HepG2 (cell line): ENCODE measurements at regions not wholly inside any gene's neighbourhood (a gene's known extent, or its start where the extent isn't known, plus 50 kb on each side); places are given as distances from the start of the nearest gene placed in this dataset.

ENCODE experiments used
- ATAC-seq: fragments of 200-7000 bp; cut with Tn5 transposase; 3 replicates; pipeline ENCODE4 v1.9.1; 2020; ENCODE audit warnings: mild to moderate bottlenecking, moderate library complexity
- BruUV-seq: library from RNA; stranded (reverse); fragments of 400-500 nt; replicated peaks from 2 replicates; lab custom pipeline; 2021; lab: Mats Ljungman, UMichigan
- CTCF ChIA-PET: fragments of 300-600 bp; formaldehyde crosslinking; extraction: SDS; loops from one replicate; lab custom pipeline; 2021; ENCODE audit warnings: low total read pairs, inconsistent platforms, low intra/inter-chr PET ratio; lab: Yijun Ruan, JAX
- POLR2A ChIA-PET: fragments of 350-600 bp; sonication (Branson Sonifier 250); formaldehyde crosslinking; loops from one replicate; lab custom pipeline; 2020; ENCODE audit warnings: antibody characterized with exemption, inconsistent platforms; lab: Yijun Ruan, JAX
- DNase-seq: peaks from one replicate; pipeline ENCODE4 v3.0.0-alpha.2; 2015; ENCODE audit warnings: low spot score
- FAIRE-seq: peaks from 3 replicates; lab custom pipeline; 2011; peaks lifted over from hg19 to GRCh38; lab: Jason Lieb, UNC
- H2AFZ ChIP-seq: one replicate; pipeline ENCODE4 v1.6.1; 2011; ENCODE audit warnings: low read length, inconsistent platforms
- H3K27ac ChIP-seq: fragments of 300-600 bp; 3 replicates; pipeline ENCODE4 v1.8.0; 2011; ENCODE audit warnings: mixed run types, mild to moderate bottlenecking, mixed read lengths, low read length, inconsistent platforms; ENCODE audit not compliant: insufficient read depth; ENCODE audit errors: extremely low read length
- H3K27me3 ChIP-seq, 2 experiments: fragments of 200-600 bp in 1 of 2; 2 replicates in 1 of 2; 3 replicates in 1 of 2; pipeline versions ENCODE4 v1.6.0 to v1.8.0; 2011; ENCODE audit warnings: low read length in 2 of 2, mild to moderate bottlenecking in 2 of 2, moderate library complexity in 2 of 2, inconsistent platforms in 1 of 2; ENCODE audit not compliant: insufficient read depth in 2 of 2, control insufficient read depth in 1 of 2
- H3K36me3 ChIP-seq, 2 experiments: fragments of 200-600 bp in 1 of 2; replicated peaks in 1 of 2; 2 replicates in 1 of 2; 3 replicates in 1 of 2; pipeline versions ENCODE4 v1.5.1 to v1.8.0; 2011; ENCODE audit warnings: low read length in 2 of 2, inconsistent platforms in 1 of 2; ENCODE audit not compliant: insufficient read depth in 2 of 2, control insufficient read depth in 1 of 2
- H3K4me1 ChIP-seq: 2 replicates; pipeline ENCODE4 v1.5.1; 2012; ENCODE audit warnings: low read length, inconsistent platforms; ENCODE audit not compliant: insufficient read depth
- H3K4me2 ChIP-seq: 2 replicates; pipeline ENCODE4 v1.6.0; 2011; ENCODE audit warnings: low read depth, low read length, inconsistent platforms
- H3K4me3 ChIP-seq, 3 experiments: fragments of 200-600 bp in 1 of 3; sonication (generic), shearing (Covaris generic) in 1 of 3; replicated peaks in 1 of 3; 2 replicates each; pipeline ENCODE4 v1.5.1; 2011 to 2016; ENCODE audit warnings: low read length in 3 of 3, inconsistent platforms in 2 of 3, low read depth in 2 of 3, mild to moderate bottlenecking in 2 of 3, control low read depth in 1 of 3, mixed read lengths in 1 of 3; ENCODE audit not compliant: insufficient read depth in 1 of 3
- H3K79me2 ChIP-seq: one replicate; pipeline ENCODE4 v1.6.1; 2011; ENCODE audit warnings: low read length, inconsistent platforms; ENCODE audit not compliant: insufficient read depth
- H3K9ac ChIP-seq: 2 replicates; pipeline ENCODE4 v1.6.0; 2011; ENCODE audit warnings: mild to moderate bottlenecking, low read depth, low read length, inconsistent platforms; ENCODE audit not compliant: insufficient read depth
- H3K9me3 ChIP-seq: 2 replicates; pipeline ENCODE4 v1.5.1; 2012; ENCODE audit warnings: mild to moderate bottlenecking, low read length
- H4K20me1 ChIP-seq: 2 replicates; pipeline ENCODE4 v1.6.0; 2011; ENCODE audit warnings: inconsistent platforms, mild to moderate bottlenecking, low read length, moderate library complexity; ENCODE audit not compliant: insufficient read depth
- EED ChIP-seq: sonication (generic); formaldehyde crosslinking; IDR thresholded peaks from 2 replicates; pipeline ENCODE4 v1.5.0; 2020; ENCODE audit warnings: mild to moderate bottlenecking, missing genetic modification reagents
- ELF1 ChIP-seq: sonication (generic); formaldehyde crosslinking; IDR thresholded peaks from 2 replicates; pipeline ENCODE4 v1.4.0; 2020; ENCODE audit warnings: missing genetic modification reagents
- EP300 ChIP-seq, 3 experiments: sonication (generic) in 1 of 3; formaldehyde crosslinking in 1 of 3; IDR thresholded peaks; 2 replicates each; pipeline versions ENCODE4 v1.5.1 to v1.6.1; 2011 to 2020; ENCODE audit warnings: low read depth in 2 of 3, low read length in 2 of 3, borderline replicate concordance in 1 of 3, improper control_type of control experiment in 1 of 3, mild to moderate bottlenecking in 1 of 3, missing genetic modification reagents in 1 of 3, moderate library complexity in 1 of 3
- HES4 ChIP-seq: sonication (generic); formaldehyde crosslinking; IDR thresholded peaks from 2 replicates; pipeline ENCODE4 v1.9.0; 2021; ENCODE audit warnings: mild to moderate bottlenecking, missing genetic modification reagents, borderline replicate concordance
- KAT2B ChIP-seq: fragments of 150-350 bp; IDR thresholded peaks from 2 replicates; pipeline ENCODE4 v1.6.1; 2014; ENCODE audit warnings: low read depth, low read length, borderline replicate concordance
- NCOR1 ChIP-seq: fragments of 200-600 bp; sonication (generic); IDR thresholded peaks from 2 replicates; pipeline ENCODE4 v1.7.0; 2017; ENCODE audit warnings: antibody characterized with exemption, low read length, borderline replicate concordance
- ZNF143 ChIP-seq: sonication (generic); formaldehyde crosslinking; IDR thresholded peaks from 2 replicates; pipeline ENCODE4 v1.4.0; 2020; ENCODE audit warnings: missing genetic modification reagents
- ZNF589 ChIP-seq: sonication (generic); formaldehyde crosslinking; conservative IDR thresholded peaks from 2 replicates; pipeline ENCODE4 v1.8.0; 2022; ENCODE audit warnings: mild to moderate bottlenecking, moderate library complexity, missing genetic modification reagents
- WGBS: methylation state at CpG from one replicate; pipeline ENCODE4 v1.1.6; 2017; ENCODE audit warnings: low lambda C conversion rate; 5-methylcytosine and 5-hydroxymethylcytosine counted together
- in situ Hi-C: cut with HindIII; loops from 2 replicates; pipeline ENCODE4 v1.10.0; 2017; ENCODE audit warnings: low pct_unique_long_range_greater_than_20kb; ENCODE audit not compliant: extremely low pct_ligation_motif_present
- intact Hi-C: fragments of 100-400 bp; cut with micrococcal nuclease; formaldehyde crosslinking; loops from one replicate; pipeline ENCODE4 v1.10.0; 2022; ENCODE audit not compliant: unreplicated experiment
- TF ChIP-seq, protein P1 (sequence below): sonication (generic); formaldehyde crosslinking; IDR thresholded peaks from 2 replicates; pipeline ENCODE4 v1.4.0; 2020; ENCODE audit warnings: missing genetic modification reagents, borderline replicate concordance
- TF ChIP-seq, protein P2 (sequence below): sonication (generic); formaldehyde crosslinking; IDR thresholded peaks from 2 replicates; pipeline ENCODE4 v1.4.0; 2020; ENCODE audit warnings: missing genetic modification reagents, low read depth, mild to moderate bottlenecking, borderline replicate concordance
- TF ChIP-seq, protein P3 (sequence below): sonication (generic); formaldehyde crosslinking; IDR thresholded peaks from 2 replicates; pipeline ENCODE4 v1.5.0; 2020; ENCODE audit warnings: missing genetic modification reagents
- TF ChIP-seq, protein P4 (sequence below): sonication (generic); formaldehyde crosslinking; IDR thresholded peaks from 2 replicates; pipeline ENCODE4 v1.4.0; 2020; ENCODE audit warnings: missing genetic modification reagents

DNA sequence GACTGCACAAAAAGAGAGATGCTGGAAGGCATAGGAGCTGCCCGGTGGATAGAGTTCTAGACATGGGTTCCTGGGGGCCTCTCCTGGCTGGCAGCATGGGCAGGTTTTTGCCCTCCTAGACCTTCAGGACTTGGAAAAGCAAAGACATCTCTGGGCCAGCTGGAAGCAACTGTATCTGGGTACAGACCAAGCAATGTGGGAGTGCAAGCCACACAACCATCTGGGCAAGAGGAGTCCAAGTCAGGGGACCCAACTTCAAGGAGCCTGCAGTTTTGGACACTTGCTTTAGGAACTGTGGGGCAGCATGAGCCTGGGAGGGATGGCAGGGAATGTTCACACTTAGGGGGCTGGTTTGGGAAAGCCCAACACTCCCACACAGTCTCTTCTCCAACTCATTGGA is 323.3 kb downstream of the GADD45G start:
- FAIRE-seq (no peak), DNase-seq (no peak), ATAC-seq (no peak)
- Histone ChIP-seq H3K4me1 (peaks cover 29% of the 10 kb centered on the region), H3K27ac (no peak overlapping the region), H3K4me3 (no peak overlapping the region), H3K79me2 (no peaks in the 10 kb centered on the region), H4K20me1 (no peaks in the 10 kb centered on the region), H3K27me3 (no peaks in the 10 kb centered on the region; a peak in 1 of 5 replicates), H3K36me3 (no peaks in the 10 kb centered on the region), H3K9me3 (no peaks in the 10 kb centered on the region), H2AFZ (no peak overlapping the region), H3K4me2 (no peak overlapping the region), H3K9ac (no peak overlapping the region)
- in situ Hi-C loops: no loop called here
- no peak for TF ChIP-seq ZNF589 (CRISPR knock-in tag)
- TF ChIP-seq ELF1 (CRISPR knock-in tag): no peak
- no peak for TF ChIP-seq NCOR1
- no peak for TF ChIP-seq KAT2B
- no peak for TF ChIP-seq EED (CRISPR knock-in tag)
- no peak for TF ChIP-seq HES4 (CRISPR knock-in tag)
- TF ChIP-seq EP300 (IDR thresholded peaks at IDR 0.05; ENCODE audit: low read depth in 2 of 2, low read length in 2 of 2): no peak
- no peak for TF ChIP-seq EP300 (CRISPR knock-in tag; IDR thresholded peaks at IDR 0.05; ENCODE audit: borderline replicate concordance)
- TF ChIP-seq, protein P1, sequence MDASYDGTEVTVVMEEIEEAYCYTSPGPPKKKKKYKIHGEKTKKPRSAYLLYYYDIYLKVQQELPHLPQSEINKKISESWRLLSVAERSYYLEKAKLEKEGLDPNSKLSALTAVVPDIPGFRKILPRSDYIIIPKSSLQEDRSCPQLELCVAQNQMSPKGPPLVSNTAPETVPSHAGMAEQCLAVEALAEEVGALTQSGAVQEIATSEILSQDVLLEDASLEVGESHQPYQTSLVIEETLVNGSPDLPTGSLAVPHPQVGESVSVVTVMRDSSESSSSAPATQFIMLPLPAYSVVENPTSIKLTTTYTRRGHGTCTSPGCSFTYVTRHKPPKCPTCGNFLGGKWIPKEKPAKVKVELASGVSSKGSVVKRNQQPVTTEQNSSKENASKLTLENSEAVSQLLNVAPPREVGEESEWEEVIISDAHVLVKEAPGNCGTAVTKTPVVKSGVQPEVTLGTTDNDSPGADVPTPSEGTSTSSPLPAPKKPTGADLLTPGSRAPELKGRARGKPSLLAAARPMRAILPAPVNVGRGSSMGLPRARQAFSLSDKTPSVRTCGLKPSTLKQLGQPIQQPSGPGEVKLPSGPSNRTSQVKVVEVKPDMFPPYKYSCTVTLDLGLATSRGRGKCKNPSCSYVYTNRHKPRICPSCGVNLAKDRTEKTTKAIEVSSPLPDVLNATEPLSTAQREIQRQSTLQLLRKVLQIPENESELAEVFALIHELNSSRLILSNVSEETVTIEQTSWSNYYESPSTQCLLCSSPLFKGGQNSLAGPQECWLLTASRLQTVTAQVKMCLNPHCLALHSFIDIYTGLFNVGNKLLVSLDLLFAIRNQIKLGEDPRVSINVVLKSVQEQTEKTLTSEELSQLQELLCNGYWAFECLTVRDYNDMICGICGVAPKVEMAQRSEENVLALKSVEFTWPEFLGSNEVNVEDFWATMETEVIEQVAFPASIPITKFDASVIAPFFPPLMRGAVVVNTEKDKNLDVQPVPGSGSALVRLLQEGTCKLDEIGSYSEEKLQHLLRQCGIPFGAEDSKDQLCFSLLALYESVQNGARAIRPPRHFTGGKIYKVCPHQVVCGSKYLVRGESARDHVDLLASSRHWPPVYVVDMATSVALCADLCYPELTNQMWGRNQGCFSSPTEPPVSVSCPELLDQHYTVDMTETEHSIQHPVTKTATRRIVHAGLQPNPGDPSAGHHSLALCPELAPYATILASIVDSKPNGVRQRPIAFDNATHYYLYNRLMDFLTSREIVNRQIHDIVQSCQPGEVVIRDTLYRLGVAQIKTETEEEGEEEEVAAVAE (CRISPR knock-in tag): no peak
- TF ChIP-seq, protein P2, sequence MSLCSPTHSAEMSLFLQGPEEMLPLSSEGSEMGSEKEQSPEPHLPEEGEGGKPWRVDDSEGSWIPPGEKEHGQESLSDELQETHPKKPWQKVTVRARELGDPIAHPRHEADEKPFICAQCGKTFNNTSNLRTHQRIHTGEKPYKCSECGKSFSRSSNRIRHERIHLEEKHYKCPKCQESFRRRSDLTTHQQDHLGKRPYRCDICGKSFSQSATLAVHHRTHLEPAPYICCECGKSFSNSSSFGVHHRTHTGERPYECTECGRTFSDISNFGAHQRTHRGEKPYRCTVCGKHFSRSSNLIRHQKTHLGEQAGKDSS (CRISPR knock-in tag): no peak
- TF ChIP-seq, protein P3, sequence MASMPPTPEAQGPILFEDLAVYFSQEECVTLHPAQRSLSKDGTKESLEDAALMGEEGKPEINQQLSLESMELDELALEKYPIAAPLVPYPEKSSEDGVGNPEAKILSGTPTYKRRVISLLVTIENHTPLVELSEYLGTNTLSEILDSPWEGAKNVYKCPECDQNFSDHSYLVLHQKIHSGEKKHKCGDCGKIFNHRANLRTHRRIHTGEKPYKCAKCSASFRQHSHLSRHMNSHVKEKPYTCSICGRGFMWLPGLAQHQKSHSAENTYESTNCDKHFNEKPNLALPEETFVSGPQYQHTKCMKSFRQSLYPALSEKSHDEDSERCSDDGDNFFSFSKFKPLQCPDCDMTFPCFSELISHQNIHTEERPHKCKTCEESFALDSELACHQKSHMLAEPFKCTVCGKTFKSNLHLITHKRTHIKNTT (CRISPR knock-in tag): no peak
- TF ChIP-seq ZNF143 (CRISPR knock-in tag): no peak
- TF ChIP-seq, protein P4, sequence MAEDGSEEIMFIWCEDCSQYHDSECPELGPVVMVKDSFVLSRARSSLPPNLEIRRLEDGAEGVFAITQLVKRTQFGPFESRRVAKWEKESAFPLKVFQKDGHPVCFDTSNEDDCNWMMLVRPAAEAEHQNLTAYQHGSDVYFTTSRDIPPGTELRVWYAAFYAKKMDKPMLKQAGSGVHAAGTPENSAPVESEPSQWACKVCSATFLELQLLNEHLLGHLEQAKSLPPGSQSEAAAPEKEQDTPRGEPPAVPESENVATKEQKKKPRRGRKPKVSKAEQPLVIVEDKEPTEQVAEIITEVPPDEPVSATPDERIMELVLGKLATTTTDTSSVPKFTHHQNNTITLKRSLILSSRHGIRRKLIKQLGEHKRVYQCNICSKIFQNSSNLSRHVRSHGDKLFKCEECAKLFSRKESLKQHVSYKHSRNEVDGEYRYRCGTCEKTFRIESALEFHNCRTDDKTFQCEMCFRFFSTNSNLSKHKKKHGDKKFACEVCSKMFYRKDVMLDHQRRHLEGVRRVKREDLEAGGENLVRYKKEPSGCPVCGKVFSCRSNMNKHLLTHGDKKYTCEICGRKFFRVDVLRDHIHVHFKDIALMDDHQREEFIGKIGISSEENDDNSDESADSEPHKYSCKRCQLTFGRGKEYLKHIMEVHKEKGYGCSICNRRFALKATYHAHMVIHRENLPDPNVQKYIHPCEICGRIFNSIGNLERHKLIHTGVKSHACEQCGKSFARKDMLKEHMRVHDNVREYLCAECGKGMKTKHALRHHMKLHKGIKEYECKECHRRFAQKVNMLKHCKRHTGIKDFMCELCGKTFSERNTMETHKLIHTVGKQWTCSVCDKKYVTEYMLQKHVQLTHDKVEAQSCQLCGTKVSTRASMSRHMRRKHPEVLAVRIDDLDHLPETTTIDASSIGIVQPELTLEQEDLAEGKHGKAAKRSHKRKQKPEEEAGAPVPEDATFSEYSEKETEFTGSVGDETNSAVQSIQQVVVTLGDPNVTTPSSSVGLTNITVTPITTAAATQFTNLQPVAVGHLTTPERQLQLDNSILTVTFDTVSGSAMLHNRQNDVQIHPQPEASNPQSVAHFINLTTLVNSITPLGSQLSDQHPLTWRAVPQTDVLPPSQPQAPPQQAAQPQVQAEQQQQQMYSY (CRISPR knock-in tag): no peak
- ChIA-PET POLR2A (no interaction called here), CTCF (no interaction called here)
- no TSS peak for BruUV-seq
- intact Hi-C loops: no loop called here
- WGBS: 88% methylated on average over 1 of the region's 1 CpG
